Cardiac muscle cell (in vitro differentiated cells and primary cell): ENCODE measurements at regions not wholly inside any gene's neighbourhood (a gene's known extent, or its start where the extent isn't known, plus 50 kb on each side); places are given as distances from the start of the nearest gene placed in this dataset.
"Not testable (repeated sequence)": the region's sequence is repeated elsewhere in the genome, so short reads cannot be mapped to it uniquely, and the experiment has no call there.

Source experiments
- DNase-seq, 2 donors: peaks; one replicate each; pipeline versions ENCODE4 v3.0.0 to v3.0.0-alpha.2; 2010 to 2017; ENCODE audit warnings: low read depth in 1 of 2, low spot score in 1 of 2
- H3K27ac ChIP-seq: fragments of 200-600 bp; sonication (generic); 2 replicates; pipeline ENCODE4 v1.5.1; 2016
- H3K27me3 ChIP-seq: fragments of 200-600 bp; sonication (generic); 2 replicates; pipeline ENCODE4 v1.6.0; 2016; ENCODE audit warnings: control low read depth
- H3K36me3 ChIP-seq: fragments of 200-600 bp; sonication (generic); 2 replicates; pipeline ENCODE4 v1.5.1; 2016; ENCODE audit warnings: control low read depth
- H3K4me1 ChIP-seq: fragments of 200-600 bp; sonication (generic); 2 replicates; pipeline ENCODE4 v1.8.1; 2017; ENCODE audit warnings: low read depth, mild to moderate bottlenecking, mixed run types
- H3K4me3 ChIP-seq: fragments of 200-600 bp; sonication (generic); 2 replicates; pipeline ENCODE4 v1.5.1; 2016; ENCODE audit warnings: mild to moderate bottlenecking
- H3K9me3 ChIP-seq: fragments of 200-600 bp; sonication (generic); 2 replicates; pipeline ENCODE4 v1.5.1; 2017; ENCODE audit warnings: low read depth, mild to moderate bottlenecking, control low read depth
- CTCF ChIP-seq: IDR thresholded peaks from 2 replicates; pipeline ENCODE4 v1.5.1; 2012; ENCODE audit warnings: low read depth, mild to moderate bottlenecking, low read length

DNA sequence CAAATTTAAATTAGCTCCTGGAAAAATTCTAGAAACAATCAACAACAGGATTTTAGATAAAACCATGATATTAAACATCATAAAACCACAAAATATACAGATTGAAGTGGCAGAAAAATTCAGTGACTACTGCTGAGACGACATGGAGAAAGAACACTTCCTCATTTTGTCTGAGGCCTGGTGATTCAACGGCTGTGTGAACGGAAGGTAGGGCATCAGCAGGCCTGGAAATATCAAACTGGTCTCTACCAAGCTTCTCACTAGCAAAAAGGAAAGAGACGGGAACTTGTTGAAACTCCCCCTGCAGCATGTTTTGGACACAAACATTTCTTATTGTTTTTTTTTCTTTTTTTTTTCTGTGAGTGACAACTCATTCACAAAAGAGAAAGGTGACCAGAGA is 58.0 kb upstream of the AHI1 start:
- DNase-seq: no peak
- no peaks in the 10 kb centered on the region for H3K27me3 ChIP-seq
- no peaks in the 10 kb centered on the region for H3K9me3 ChIP-seq
- H3K4me3 ChIP-seq: no peak overlapping the region
- no peak overlapping the region for H3K27ac ChIP-seq
- H3K36me3 ChIP-seq: no peaks in the 10 kb centered on the region
- no peaks in the 10 kb centered on the region for H3K4me1 ChIP-seq
- TF ChIP-seq CTCF: no peak

DNA sequence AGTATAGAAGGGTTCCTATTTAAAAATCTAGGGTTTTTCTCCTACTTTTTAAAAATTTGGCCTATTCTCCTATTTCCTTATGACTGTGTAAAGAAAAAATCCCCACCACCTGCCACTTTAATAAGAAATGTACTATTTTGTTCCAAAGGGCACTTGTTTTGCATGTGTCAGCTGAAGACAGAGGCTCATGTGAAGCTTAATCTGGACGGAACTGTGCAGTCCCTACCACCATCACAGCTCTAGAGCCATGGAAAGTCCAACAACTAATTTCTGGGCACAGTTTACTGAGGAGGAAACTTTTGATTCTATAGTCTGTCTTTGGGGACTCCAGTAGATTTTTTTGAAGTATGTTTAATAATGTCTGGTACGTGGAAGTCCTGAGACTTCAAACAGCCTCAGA is 60.0 kb upstream of the AHI1 start:
- Histone ChIP-seq H3K27me3 (no peaks in the 10 kb centered on the region), H3K36me3 (no peaks in the 10 kb centered on the region), H3K4me1 (no peaks in the 10 kb centered on the region), H3K4me3 (no peak overlapping the region), H3K9me3 (no peaks in the 10 kb centered on the region), H3K27ac (no peak overlapping the region)
- TF ChIP-seq CTCF: no peak
- DNase-seq: no peak

GRCh38 chr6:135565605-135566004 is 68.1 kb upstream of the AHI1 start:
- H3K4me1 ChIP-seq, H3K36me3 ChIP-seq, H3K27ac ChIP-seq, H3K4me3 ChIP-seq, H3K9me3 ChIP-seq, DNase-seq, H3K27me3 ChIP-seq: not testable (repeated sequence)

- no peak for TF ChIP-seq CTCF
- no peak for DNase-seq
- H3K9me3 ChIP-seq: no peaks in the 10 kb centered on the region
- no peak overlapping the region for H3K4me3 ChIP-seq
- no peak overlapping the region for H3K27ac ChIP-seq
- H3K36me3 ChIP-seq: no peaks in the 10 kb centered on the region
- no peaks in the 10 kb centered on the region for H3K27me3 ChIP-seq
- H3K4me1 ChIP-seq: no peaks in the 10 kb centered on the region
Observed at GRCh38 chr6:135566311-135567068, 69.0 kb upstream of the AHI1 start.

DNA sequence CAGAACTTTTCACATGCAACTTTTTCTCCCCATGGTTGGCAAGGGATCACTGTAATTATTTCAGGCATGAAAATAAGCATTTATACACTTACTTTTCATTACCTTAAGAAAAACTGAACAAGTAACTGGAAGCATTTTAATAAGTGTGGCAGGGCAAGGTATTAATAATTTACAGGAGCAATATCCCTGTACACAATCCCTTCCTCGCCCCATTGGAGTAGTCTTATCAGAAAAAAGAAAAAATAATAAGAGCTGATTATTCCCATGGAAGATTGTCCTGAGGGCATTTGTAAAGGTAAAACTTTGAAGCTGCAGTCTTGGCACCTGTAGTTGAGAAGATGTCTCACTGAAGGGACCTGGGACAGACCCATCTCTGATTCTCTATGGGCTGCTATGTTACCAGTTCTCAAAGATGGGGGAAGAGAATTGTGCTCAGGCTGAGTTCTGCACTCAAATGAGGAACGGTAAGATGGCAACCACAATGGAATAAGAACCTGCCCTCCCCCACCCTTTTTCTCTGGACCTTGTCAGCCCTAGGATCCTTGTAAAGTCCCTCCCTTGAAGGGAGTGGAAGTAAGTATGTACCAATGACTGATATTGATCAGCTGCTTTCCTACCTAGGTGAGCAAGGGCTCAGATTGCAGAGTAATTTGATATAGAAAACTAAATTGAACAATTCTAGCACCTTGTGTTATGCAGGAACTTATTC is 70.0 kb upstream of the AHI1 start:
- Histone ChIP-seq H3K36me3 (no peaks in the 10 kb centered on the region), H3K27me3 (no peaks in the 10 kb centered on the region), H3K4me3 (no peak overlapping the region), H3K27ac (no peak overlapping the region), H3K4me1 (no peaks in the 10 kb centered on the region), H3K9me3 (no peaks in the 10 kb centered on the region)
- TF ChIP-seq CTCF: no peak
- DNase-seq: no peak

DNA sequence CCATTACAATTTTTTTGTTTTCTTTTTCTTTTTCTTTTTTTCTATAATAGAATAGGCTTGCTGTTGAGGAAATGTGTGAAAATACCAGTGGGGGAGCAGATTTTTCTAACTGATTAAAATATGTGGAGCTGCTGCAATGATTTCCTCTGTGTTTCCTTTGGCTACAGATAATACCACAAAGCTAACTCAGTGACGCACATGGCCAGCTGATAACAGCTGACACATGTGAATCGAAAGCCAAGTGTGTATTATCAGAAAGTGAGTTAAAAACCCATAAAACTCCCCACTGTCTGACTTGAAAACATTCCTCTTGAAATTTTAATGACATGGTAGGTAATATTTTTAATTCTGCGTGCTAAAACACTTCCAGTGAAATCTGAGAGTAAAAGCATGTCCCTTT is 70.8 kb upstream of the AHI1 start:
- no peak overlapping the region for H3K27ac ChIP-seq

More for the DNA sequence above, 70.8 kb upstream of the AHI1 start:
- Histone ChIP-seq H3K4me1 (no peaks in the 10 kb centered on the region), H3K4me3 (no peak overlapping the region), H3K36me3 (no peaks in the 10 kb centered on the region), H3K9me3 (no peaks in the 10 kb centered on the region), H3K27me3 (no peaks in the 10 kb centered on the region)
- no peak for TF ChIP-seq CTCF
- peak in 1 of 2 donors; percentile 94 for DNase-seq
